ENCODE measurements at regions not wholly inside any gene's neighbourhood (a gene's known extent, or its start where the extent isn't known, plus 50 kb on each side); places are given as distances from the start of the nearest gene placed in this dataset.

DNA sequence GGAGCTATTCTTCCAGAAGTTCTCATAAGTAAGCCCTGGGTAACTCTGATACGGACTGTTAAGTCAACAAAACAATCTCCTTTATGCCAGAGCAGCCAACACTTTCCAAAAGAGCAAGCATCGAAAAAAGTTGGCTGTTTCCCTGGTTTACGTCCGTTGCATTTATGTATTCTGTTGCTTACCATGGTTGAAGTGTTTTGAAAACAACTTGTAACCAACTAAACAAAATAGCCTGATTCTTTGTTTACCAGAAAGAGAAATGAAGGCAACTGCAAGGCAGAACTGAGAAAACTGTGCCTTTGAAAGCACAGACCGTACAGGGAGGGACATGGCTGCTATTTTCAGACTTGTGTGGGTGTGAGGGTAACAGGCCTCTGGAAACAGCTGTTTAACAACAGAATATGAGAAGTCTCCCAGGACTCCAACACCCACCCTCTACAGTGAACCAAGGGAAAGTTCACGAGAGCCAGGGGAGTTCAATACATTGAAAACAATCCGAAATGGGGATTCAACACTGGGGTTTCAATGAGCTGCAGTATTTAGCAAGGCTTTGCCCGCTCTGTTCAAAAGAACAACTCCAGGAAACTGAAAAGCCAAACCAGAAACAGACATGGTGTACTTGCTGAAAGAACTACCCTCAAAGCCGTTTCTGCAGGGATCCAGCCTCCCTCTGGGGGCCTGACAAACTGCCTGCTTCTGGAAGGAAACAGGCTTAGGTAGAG, 95.8 kb upstream of the EGFL6 start:
- no peak overlapping the region for H2BK12ac ChIP-seq (ENCODE audit: insufficient read length, low read depth, low read length)
- TF ChIP-seq CTCF (conservative IDR thresholded peaks at IDR 0.05): no peak
- no peaks in the 10 kb centered on the region for H3K23me2 ChIP-seq (ENCODE audit: insufficient read length, low read depth, low read length, poor library complexity, severe bottlenecking)
- no peak overlapping the region for H3K27ac ChIP-seq (ENCODE audit: insufficient read length, low read depth, low read length)
- no peak overlapping the region for H2BK5ac ChIP-seq (ENCODE audit: insufficient read length, low read length)
- no peaks in the 10 kb centered on the region for H3K27me3 ChIP-seq (ENCODE audit: insufficient read depth, low read length)
- H3K4me1 Mint-ChIP-seq: peaks cover 4 to 18% of the 10 kb centered on the region in 2 experiments
- no peak overlapping the region for H3K9ac ChIP-seq (ENCODE audit: extremely low read depth, insufficient read length, low read length)
- no peak overlapping the region for H2AFZ ChIP-seq (ENCODE audit: low read length)
- H3K23ac ChIP-seq (ENCODE audit: insufficient read length, low read depth, low read length): no peak overlapping the region
- 0 out of 2 replicates have a peak, but pooled peaks cover 2% of the 10 kb centered on the region for H3K4me1 ChIP-seq (ENCODE audit: insufficient read depth, low read length)
- no peak overlapping the region for H3K18ac ChIP-seq (ENCODE audit: insufficient read length, low read depth, low read length)
- no peak overlapping the region for H3K14ac ChIP-seq (ENCODE audit: insufficient read depth, low read length)
- no peak overlapping the region for H3K4me3 Mint-ChIP-seq
- peaks cover 57 to 61% of the 10 kb centered on the region in 2 experiments for H3K9me3 Mint-ChIP-seq
- no peak overlapping the region for H2BK20ac ChIP-seq (ENCODE audit: low read depth, low read length, poor library complexity, severe bottlenecking)
- no peak overlapping the region for H3K4me2 ChIP-seq (ENCODE audit: insufficient read depth, insufficient read length, low read length)
- H4K20me1 ChIP-seq (ENCODE audit: control insufficient read depth, insufficient read depth, insufficient read length): no peaks in the 10 kb centered on the region
- peaks cover 0 to 5% (median 3%) of the 10 kb centered on the region in 3 experiments; a peak in 3 of 7 replicates for H3K36me3 Mint-ChIP-seq (ENCODE audit: insufficient read depth in 1 of 3, low read depth in 3 of 3)
- no peak overlapping the region for H3K27ac Mint-ChIP-seq
- H3K79me1 ChIP-seq (ENCODE audit: insufficient read depth, low read depth, low read length, poor library complexity, severe bottlenecking): no peaks in the 10 kb centered on the region
- H2AK5ac ChIP-seq (ENCODE audit: insufficient read length, low read length): no peak overlapping the region
- no peak overlapping the region for H4K91ac ChIP-seq (ENCODE audit: insufficient read length, low read depth, low read length)
- peaks cover 4% of the 10 kb centered on the region; the same call in 1 of the 2 replicates for H3K27me3 Mint-ChIP-seq (ENCODE audit: low read depth)
- H3K4ac ChIP-seq (ENCODE audit: low read depth, low read length): no peak overlapping the region
- WGBS (ENCODE audit: extremely low coverage, insufficient read length, low lambda C conversion rate): no CpG with 5 or more reads among the region's 9 CpGs
- H3K56ac ChIP-seq (ENCODE audit: insufficient read length, low read depth, low read length): no peak overlapping the region
- no peak overlapping the region for H2BK120ac ChIP-seq (ENCODE audit: low read depth, low read length, poor library complexity, severe bottlenecking)
- no peak overlapping the region for H4K5ac ChIP-seq (ENCODE audit: insufficient read length, low read depth, low read length)
- peaks cover 5% of the 10 kb centered on the region for H3K9me3 ChIP-seq (ENCODE audit: control insufficient read depth, low read depth, low read length)
- H3T11ph ChIP-seq (ENCODE audit: low read length): no peak overlapping the region
- no peak for DNase-seq
- H4K8ac ChIP-seq (replicated peaks; ENCODE audit: insufficient read length, low read depth, low read length): no peak overlapping the region
- H2BK15ac ChIP-seq (ENCODE audit: low read depth, low read length): no peak overlapping the region
- no peaks in the 10 kb centered on the region for H3K79me2 ChIP-seq (ENCODE audit: insufficient read depth, low read length)

All from H9 (cell line).